SK-N-SH (cell line): ENCODE measurements at regions not wholly inside any gene's neighbourhood (a gene's known extent, or its start where the extent isn't known, plus 50 kb on each side); places are given as distances from the start of the nearest gene placed in this dataset.
"Not testable (repeated sequence)": the region's sequence is repeated elsewhere in the genome, so short reads cannot be mapped to it uniquely, and the experiment has no call there.

Experiments used
- CTCF ChIA-PET: fragments of 300-600, 350-600 bp; formaldehyde crosslinking; extraction: SDS; loops from one replicate; lab custom pipeline; 2021; lab: Yijun Ruan, JAX
- POLR2A ChIA-PET: fragments of 350-600 bp; sonication (Branson Sonifier 250); formaldehyde crosslinking; extraction: SDS; loops from one replicate; lab custom pipeline; 2020; ENCODE audit warnings: antibody characterized with exemption, inconsistent platforms; lab: Yijun Ruan, JAX
- DNase-seq: peaks from one replicate; pipeline ENCODE4 v3.0.0; 2012
- H2AFZ ChIP-seq: fragments of 200-600 bp; sonication (generic); 2 replicates; pipeline ENCODE4 v1.8.1; 2016; ENCODE audit warnings: antibody characterized with exemption, mild to moderate bottlenecking, low read depth
- H3F3A ChIP-seq: fragments of 200-600 bp; sonication (generic); replicated peaks from 2 replicates; pipeline ENCODE3; 2016; ENCODE audit warnings: antibody characterized with exemption, mild to moderate bottlenecking; ENCODE audit not compliant: insufficient read depth
- H3K27ac ChIP-seq, 2 experiments: fragments of 200-500 bp in 1 of 2; fragments of 200-600 bp in 1 of 2; sonication (Bioruptor generic) in 1 of 2; sonication (generic), shearing (Covaris generic) in 1 of 2; 2 replicates each; pipeline versions ENCODE4 v1.5.1 to v1.6.1; 2014 to 2016; ENCODE audit warnings: low read depth in 2 of 2, inconsistent platforms in 1 of 2, low read length in 1 of 2, mild to moderate bottlenecking in 1 of 2, mixed read lengths in 1 of 2
- H3K27me3 ChIP-seq: fragments of 200-600 bp; sonication (generic), shearing (Covaris generic); 2 replicates; pipeline ENCODE4 v1.6.1; 2016; ENCODE audit warnings: mixed run types; ENCODE audit not compliant: insufficient read depth
- H3K36me3 ChIP-seq, 2 experiments: fragments of 200-500 bp in 1 of 2; fragments of 200-600 bp in 1 of 2; sonication (Bioruptor generic) in 1 of 2; sonication (generic) in 1 of 2; replicated peaks in 1 of 2; 2 replicates each; pipeline versions ENCODE3 to v1.5.1; 2014 to 2016; ENCODE audit warnings: low read length in 1 of 2, mild to moderate bottlenecking in 1 of 2; ENCODE audit not compliant: insufficient read depth in 2 of 2, control insufficient read depth in 1 of 2
- H3K4me1 ChIP-seq, 2 experiments: fragments of 200-500 bp in 1 of 2; fragments of 200-600 bp in 1 of 2; sonication (Bioruptor generic) in 1 of 2; sonication (generic), shearing (Covaris generic) in 1 of 2; 2 replicates each; pipeline versions ENCODE4 v1.5.1 to v1.6.1; 2014 to 2016; ENCODE audit warnings: low read depth in 1 of 2, low read length in 1 of 2, mixed run types in 1 of 2; ENCODE audit not compliant: insufficient read depth in 2 of 2, control insufficient read depth in 1 of 2
- H3K4me2 ChIP-seq: fragments of 200-600 bp; sonication (generic), shearing (Covaris generic); 2 replicates; pipeline ENCODE4 v1.6.1; 2017; ENCODE audit warnings: mixed run types
- H3K4me3 ChIP-seq, 2 experiments: fragments of 200-500 bp in 1 of 2; fragments of 200-600 bp in 1 of 2; sonication (Bioruptor generic) in 1 of 2; sonication (generic), shearing (Covaris generic) in 1 of 2; 2 replicates each; pipeline versions ENCODE4 v1.5.1 to v1.8.1; 2014 to 2016; ENCODE audit warnings: low read depth in 2 of 2, inconsistent platforms in 1 of 2, low read length in 1 of 2, mild to moderate bottlenecking in 1 of 2, mixed read lengths in 1 of 2, moderate library complexity in 1 of 2
- H3K79me2 ChIP-seq: fragments of 200-600 bp; sonication (generic); 2 replicates; pipeline ENCODE4 v1.8.1; 2017; ENCODE audit warnings: mild to moderate bottlenecking; ENCODE audit not compliant: insufficient read depth
- H3K9ac ChIP-seq: fragments of 200-600 bp; sonication (generic); 2 replicates; pipeline ENCODE4 v1.6.1; 2017; ENCODE audit warnings: mixed run types
- H3K9me2 ChIP-seq: fragments of 200-600 bp; sonication (generic); 2 replicates; pipeline ENCODE4 v1.6.1; 2017; ENCODE audit warnings: mixed run types
- H3K9me3 ChIP-seq: fragments of 200-600 bp; sonication (generic); 2 replicates; pipeline ENCODE4 v1.6.1; 2017; ENCODE audit warnings: mixed run types, mild to moderate bottlenecking, moderate library complexity
- H4K20me1 ChIP-seq: fragments of 200-600 bp; sonication (generic); 2 replicates; pipeline ENCODE4 v1.6.1; 2017; ENCODE audit warnings: mild to moderate bottlenecking, mixed run types; ENCODE audit not compliant: insufficient read depth
- CTCF ChIP-seq: fragments of 200-600 bp; sonication (generic); IDR thresholded peaks from 2 replicates; pipeline ENCODE4 v1.6.1; 2017; ENCODE audit warnings: antibody characterized with exemption, mild to moderate bottlenecking, moderate library complexity
- FOXM1 ChIP-seq: IDR thresholded peaks from 2 replicates; pipeline ENCODE4 v1.4.0; 2012; ENCODE audit warnings: low read depth, mild to moderate bottlenecking
- GABPA ChIP-seq: IDR thresholded peaks from 2 replicates; pipeline ENCODE4 v1.4.0; 2012; ENCODE audit warnings: low read depth, mild to moderate bottlenecking
- GATA2 ChIP-seq: sonication (generic); formaldehyde crosslinking; IDR thresholded peaks from 2 replicates; pipeline ENCODE4 v1.5.0; 2020; ENCODE audit warnings: mild to moderate bottlenecking, missing genetic modification reagents
- NRF1 ChIP-seq: IDR thresholded peaks from 2 replicates; pipeline ENCODE4 v1.6.1; 2012; ENCODE audit warnings: low read depth, mild to moderate bottlenecking, low read length
- RAD21 ChIP-seq: IDR thresholded peaks from 2 replicates; pipeline ENCODE4 v1.6.1; 2012; ENCODE audit warnings: mild to moderate bottlenecking, low read length
- RCOR1 ChIP-seq: fragments of 150-350 bp; IDR thresholded peaks from 2 replicates; pipeline ENCODE4 v1.6.1; 2017; ENCODE audit warnings: antibody characterized with exemption, low read length
- RXRA ChIP-seq: IDR thresholded peaks from 2 replicates; pipeline ENCODE4 v1.4.0; 2012; ENCODE audit warnings: low read depth, mild to moderate bottlenecking, borderline replicate concordance
- SMC3 ChIP-seq: IDR thresholded peaks from 2 replicates; pipeline ENCODE4 v1.6.1; 2012; ENCODE audit warnings: low read depth, low read length, improper control_type of control experiment
- TEAD4 ChIP-seq: IDR thresholded peaks from 2 replicates; pipeline ENCODE4 v1.4.0; 2012; ENCODE audit warnings: mild to moderate bottlenecking, borderline replicate concordance; ENCODE audit not compliant: insufficient read depth
- ZBTB33 ChIP-seq: IDR thresholded peaks from 2 replicates; pipeline ENCODE4 v1.4.0; 2012; ENCODE audit warnings: low read depth, borderline replicate concordance
- WGBS: methylation state at CpG from one replicate; pipeline ENCODE4 v1.1.6; 2017; ENCODE audit warnings: low lambda C conversion rate; 5-methylcytosine and 5-hydroxymethylcytosine counted together
- TF ChIP-seq, protein P1 (sequence below): fragments of 150-350 bp; IDR thresholded peaks from 2 replicates; pipeline ENCODE4 v1.6.1; 2016; ENCODE audit warnings: mild to moderate bottlenecking, low read depth, low read length

DNA sequence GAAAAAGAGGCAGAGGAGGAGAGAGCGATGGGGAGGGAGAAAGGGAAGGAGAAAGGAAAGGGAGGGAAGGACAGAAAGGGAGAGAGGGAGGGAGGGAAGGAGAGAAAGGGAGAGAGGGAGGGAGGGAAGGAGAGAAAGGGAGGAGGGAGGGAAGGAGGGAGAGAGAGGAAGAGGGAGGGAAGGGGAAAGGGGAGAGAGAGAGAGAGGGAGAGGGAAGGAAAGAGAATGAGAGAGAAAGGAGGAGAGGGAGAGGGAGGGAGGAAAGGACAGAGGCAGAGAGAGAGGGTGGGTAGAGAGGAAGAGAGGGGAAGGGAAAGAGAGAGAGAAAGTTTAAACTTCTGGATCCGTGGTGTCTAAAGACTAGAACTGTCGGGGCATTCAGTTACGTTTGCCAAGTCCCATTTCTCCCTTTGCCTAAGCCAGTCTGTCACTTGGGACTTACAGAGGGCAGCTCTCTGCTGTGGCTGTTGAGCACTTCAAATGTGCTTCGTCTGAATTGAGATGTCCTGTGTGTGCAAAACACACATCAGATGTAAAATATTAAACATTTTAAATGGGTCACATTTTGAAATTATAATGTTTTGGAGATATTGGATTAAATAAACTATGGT lies 62.6 kb downstream of the PLXNA1 start (continued):
- TF ChIP-seq ZBTB33 (no peak), FOXM1 (no peak), GATA2 (CRISPR knock-in tag) (no peak), NRF1 (no peak), CTCF (no peak), RXRA (no peak)
- TF ChIP-seq, all 33 proteins: peak for 0

DNA sequence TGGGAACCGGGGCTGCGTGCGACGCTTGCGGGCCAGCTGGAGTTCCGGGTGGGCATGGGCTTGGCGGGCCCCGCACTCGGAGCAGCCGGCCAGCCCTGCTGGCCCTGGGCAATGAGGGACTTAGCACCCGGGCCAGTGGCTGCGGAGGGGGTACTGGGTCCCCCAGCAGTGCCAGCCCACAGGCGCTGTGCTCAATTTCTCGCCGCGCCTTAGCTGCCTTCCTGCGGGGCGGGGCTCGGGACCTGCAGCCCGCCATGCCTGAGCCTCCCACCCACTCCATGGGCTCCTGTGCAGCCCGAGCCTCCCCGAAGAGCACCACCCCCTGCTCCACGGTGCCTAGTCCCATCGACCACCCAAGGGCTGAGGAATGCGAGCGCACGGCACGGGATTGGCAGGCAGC lies 63.8 kb downstream of the PLXNA1 start:
- H3K9me2 ChIP-seq, DNase-seq, H2AFZ ChIP-seq, H3K27me3 ChIP-seq, H3K4me1 ChIP-seq, H3K9me3 ChIP-seq, H3K4me2 ChIP-seq, H3K27ac ChIP-seq, H4K20me1 ChIP-seq, H3K36me3 ChIP-seq, H3K9ac ChIP-seq, H3F3A ChIP-seq, CTCF ChIA-PET, POLR2A ChIA-PET, H3K4me3 ChIP-seq, H3K79me2 ChIP-seq: not testable (repeated sequence)
- 92% methylated on average over 5 of the region's 28 CpGs for WGBS

- H4K20me1 ChIP-seq: no peaks in the 10 kb centered on the region
- TF ChIP-seq RCOR1: no peak
- no peak for TF ChIP-seq TEAD4
- TF ChIP-seq RAD21: no peak
- TF ChIP-seq GABPA: no peak
- TF ChIP-seq, protein P1, sequence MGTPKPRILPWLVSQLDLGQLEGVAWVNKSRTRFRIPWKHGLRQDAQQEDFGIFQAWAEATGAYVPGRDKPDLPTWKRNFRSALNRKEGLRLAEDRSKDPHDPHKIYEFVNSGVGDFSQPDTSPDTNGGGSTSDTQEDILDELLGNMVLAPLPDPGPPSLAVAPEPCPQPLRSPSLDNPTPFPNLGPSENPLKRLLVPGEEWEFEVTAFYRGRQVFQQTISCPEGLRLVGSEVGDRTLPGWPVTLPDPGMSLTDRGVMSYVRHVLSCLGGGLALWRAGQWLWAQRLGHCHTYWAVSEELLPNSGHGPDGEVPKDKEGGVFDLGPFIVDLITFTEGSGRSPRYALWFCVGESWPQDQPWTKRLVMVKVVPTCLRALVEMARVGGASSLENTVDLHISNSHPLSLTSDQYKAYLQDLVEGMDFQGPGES: no peak
- no peak for TF ChIP-seq CTCF
- no peak for TF ChIP-seq SMC3
- TF ChIP-seq, all 33 proteins: peak for 0
- WGBS: 47% methylated on average over 5 of the region's 5 CpGs
- no peak for DNase-seq
- H3K36me3 ChIP-seq: no peaks in the 10 kb centered on the region
- H3K4me1 ChIP-seq: no peaks in the 10 kb centered on the region
- H2AFZ ChIP-seq: no peak overlapping the region
- ChIA-PET CTCF (no interaction called here), POLR2A (no interaction called here)
- no peaks in the 10 kb centered on the region for H3K9me3 ChIP-seq
- H3K79me2 ChIP-seq: no peaks in the 10 kb centered on the region
- H3K9ac ChIP-seq: no peak overlapping the region
- H3K4me2 ChIP-seq: no peak overlapping the region
- no peak overlapping the region for H3K4me3 ChIP-seq
- no peak overlapping the region for H3K27ac ChIP-seq
- no peaks in the 10 kb centered on the region for H3K9me2 ChIP-seq
- H3F3A ChIP-seq: no peaks in the 10 kb centered on the region
- H3K27me3 ChIP-seq: no peaks in the 10 kb centered on the region
These were observed 66.5 kb downstream of the PLXNA1 start for GRCh38 chr3:127049393-127049792.
